ENCODE measurements at regions not wholly inside any gene's neighbourhood (a gene's known extent, or its start where the extent isn't known, plus 50 kb on each side); places are given as distances from the start of the nearest gene placed in this dataset.

- TF ChIP-seq CTCF (IDR thresholded peaks at IDR 0.05), result no peak
- TF ChIP-seq POLR2A (IDR thresholded peaks at IDR 0.05), result no peak
These were observed 164.1 kb downstream of the PLPP3 start for GRCh38 chr1:56415258-56415657.

Data from testis (tissue), 2 donors.